Astrocyte of the spinal cord (primary cell): ENCODE measurements at regions not wholly inside any gene's neighbourhood (a gene's known extent, or its start where the extent isn't known, plus 50 kb on each side); places are given as distances from the start of the nearest gene placed in this dataset.
A peak's percentile ranks its signal among the peaks of the same experiment; 100 is the strongest.

ENCODE experiments used
- DNase-seq: peaks from one replicate; pipeline ENCODE4 v3.0.0; 2011; ENCODE audit warnings: low read depth, low spot score
- H3K4me3 ChIP-seq: 2 replicates; pipeline ENCODE4 v1.5.1; 2011; ENCODE audit warnings: low read depth, mild to moderate bottlenecking, low read length, moderate library complexity
- CTCF ChIP-seq: IDR thresholded peaks from 2 replicates; pipeline ENCODE4 v1.5.1; 2012; ENCODE audit warnings: low read depth, mild to moderate bottlenecking, low read length, inconsistent platforms
- in situ Hi-C: cut with HindIII; loops from 2 replicates; pipeline ENCODE4 v1.10.0; 2017; ENCODE audit warnings: low sequenced_read_pairs

GRCh38 chr5:98638111-98638510, 135.4 kb upstream of the RGMB start:
- no peak overlapping the region for H3K4me3 ChIP-seq
- TF ChIP-seq CTCF: no peak
- DNase-seq: no peak
- in situ Hi-C loops: no loop called here

- DNase-seq: peak; percentile 56
- no peak overlapping the region for H3K4me3 ChIP-seq
- TF ChIP-seq CTCF: no peak
- in situ Hi-C loops: no loop called here
Measured at GRCh38 chr5:98638701-98639100, 134.8 kb upstream of the RGMB start.

- DNase-seq: no peak
- no peak for TF ChIP-seq CTCF
- no peak overlapping the region for H3K4me3 ChIP-seq
- in situ Hi-C loops: no loop called here
Measured at GRCh38 chr5:98639274-98639673, 134.2 kb upstream of the RGMB start.

GRCh38 chr5:98641671-98642070, 131.8 kb upstream of the RGMB start:
- no peak for TF ChIP-seq CTCF
- no peak overlapping the region for H3K4me3 ChIP-seq
- in situ Hi-C loops: no loop called here
- no peak for DNase-seq

- no peak for DNase-seq
- in situ Hi-C loops: no loop called here
- H3K4me3 ChIP-seq: no peak overlapping the region
- TF ChIP-seq CTCF: no peak
Measured at GRCh38 chr5:98643569-98643968, 129.9 kb upstream of the RGMB start.

- no peak for DNase-seq
- no peak for TF ChIP-seq CTCF
- no peak overlapping the region for H3K4me3 ChIP-seq
- in situ Hi-C loops: no loop called here
Measured at GRCh38 chr5:98651715-98652114, 121.7 kb upstream of the RGMB start.
